Middle frontal gyrus (tissue), 1 donor: ENCODE measurements at regions not wholly inside any gene's neighbourhood (a gene's known extent, or its start where the extent isn't known, plus 50 kb on each side); places are given as distances from the start of the nearest gene placed in this dataset.
"Not testable (repeated sequence)": the region's sequence is repeated elsewhere in the genome, so short reads cannot be mapped to it uniquely, and the experiment has no call there.

Source experiments
- DNase-seq: peaks from one replicate; pipeline ENCODE4 v3.0.0-alpha.2; 2015; ENCODE audit warnings: low spot score; ENCODE audit errors: extremely low spot score

DNA sequence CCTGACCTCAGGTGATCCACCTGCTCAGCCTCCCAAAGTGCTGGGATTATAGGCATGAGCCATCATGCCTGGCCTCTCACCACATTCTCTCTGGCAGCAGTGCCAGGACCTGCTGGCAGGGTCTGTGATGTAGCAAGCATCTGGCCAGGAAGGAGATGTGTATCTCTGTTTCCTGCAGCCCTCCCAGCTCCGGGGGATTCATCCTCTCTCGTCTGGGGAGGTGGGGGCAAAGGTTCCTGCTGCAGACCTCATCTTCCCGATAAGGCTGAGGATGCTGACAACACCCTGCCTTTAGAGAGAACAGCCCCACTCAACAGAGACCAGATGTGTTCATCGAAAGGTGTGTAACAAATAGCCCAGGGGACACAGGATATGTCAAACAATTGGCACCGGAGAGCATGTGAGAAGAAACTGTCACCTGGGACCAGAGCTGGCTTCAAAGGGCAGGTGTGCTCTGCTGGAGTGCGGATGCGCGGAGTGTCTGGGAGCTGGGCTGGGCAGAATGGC is 54.8 kb upstream of the SEC14L1 start:
- no peak for DNase-seq

DNA sequence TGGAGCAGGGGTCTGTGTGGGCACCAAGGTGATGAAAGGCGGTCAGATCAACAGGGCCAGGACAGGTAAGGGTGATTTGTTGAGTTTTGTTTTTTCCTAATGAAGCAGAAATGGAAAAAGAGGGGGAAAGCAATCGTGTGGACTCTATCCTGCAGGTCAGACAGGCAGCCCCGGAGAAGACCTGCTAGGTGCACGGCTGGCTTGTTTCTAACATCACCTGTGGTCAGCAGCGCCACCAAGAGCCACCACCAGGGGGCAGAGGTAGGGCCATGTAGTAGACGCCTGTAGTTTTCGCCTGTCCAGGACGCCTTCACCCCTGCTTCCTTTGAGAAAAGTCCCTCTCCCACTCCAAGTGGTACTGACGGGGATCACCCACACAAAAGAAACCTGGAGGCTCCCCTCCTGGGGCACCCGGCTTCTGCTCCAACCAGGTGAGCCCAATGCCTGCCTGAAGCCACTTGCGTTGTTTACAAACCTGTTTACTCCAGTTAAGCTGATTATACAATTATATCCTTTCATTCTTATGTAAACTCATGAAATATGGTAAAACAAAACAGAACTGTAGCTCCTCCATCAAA is 54.2 kb upstream of the SEC14L1 start:
- DNase-seq = peak; percentile 36

DNA sequence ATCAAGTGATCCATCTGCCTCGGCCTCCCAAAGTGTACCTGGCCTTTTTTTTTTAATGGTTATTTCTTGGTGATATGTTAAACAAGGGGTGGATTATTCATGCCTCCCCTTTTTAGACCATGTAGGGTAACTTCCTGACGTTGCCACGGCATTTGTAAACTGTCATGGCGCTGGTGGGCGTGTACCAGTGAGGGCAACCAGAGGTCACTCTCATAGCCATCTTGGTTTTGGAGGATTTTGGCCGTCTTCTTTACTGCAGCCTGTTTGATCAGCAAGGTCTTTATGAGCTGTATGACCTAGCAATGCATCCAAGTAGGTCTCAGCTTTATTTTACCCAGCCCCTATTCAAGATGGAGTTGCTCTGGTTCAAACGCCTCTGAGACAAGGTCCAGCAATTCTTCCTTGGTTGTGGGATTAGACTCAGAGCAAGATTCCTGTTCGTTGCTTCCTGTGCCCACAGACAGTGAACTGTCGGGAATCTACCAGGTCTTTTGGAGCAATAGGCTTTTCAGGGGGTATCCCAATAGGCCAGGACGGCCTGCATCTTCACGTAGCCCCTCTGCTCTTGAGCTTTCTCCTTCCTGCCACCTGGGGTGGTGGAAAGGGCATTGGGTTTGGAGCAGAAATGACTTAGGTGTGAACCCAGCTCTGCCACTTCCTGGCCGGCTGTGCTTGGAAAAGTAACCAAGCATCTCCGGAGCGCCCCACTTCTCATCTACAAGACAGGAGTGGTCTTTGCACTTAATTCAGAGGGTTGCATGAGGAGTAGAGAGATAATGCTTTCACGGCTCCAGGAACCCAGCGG is 52.9 kb upstream of the SEC14L1 start:
- no peak for DNase-seq

DNA sequence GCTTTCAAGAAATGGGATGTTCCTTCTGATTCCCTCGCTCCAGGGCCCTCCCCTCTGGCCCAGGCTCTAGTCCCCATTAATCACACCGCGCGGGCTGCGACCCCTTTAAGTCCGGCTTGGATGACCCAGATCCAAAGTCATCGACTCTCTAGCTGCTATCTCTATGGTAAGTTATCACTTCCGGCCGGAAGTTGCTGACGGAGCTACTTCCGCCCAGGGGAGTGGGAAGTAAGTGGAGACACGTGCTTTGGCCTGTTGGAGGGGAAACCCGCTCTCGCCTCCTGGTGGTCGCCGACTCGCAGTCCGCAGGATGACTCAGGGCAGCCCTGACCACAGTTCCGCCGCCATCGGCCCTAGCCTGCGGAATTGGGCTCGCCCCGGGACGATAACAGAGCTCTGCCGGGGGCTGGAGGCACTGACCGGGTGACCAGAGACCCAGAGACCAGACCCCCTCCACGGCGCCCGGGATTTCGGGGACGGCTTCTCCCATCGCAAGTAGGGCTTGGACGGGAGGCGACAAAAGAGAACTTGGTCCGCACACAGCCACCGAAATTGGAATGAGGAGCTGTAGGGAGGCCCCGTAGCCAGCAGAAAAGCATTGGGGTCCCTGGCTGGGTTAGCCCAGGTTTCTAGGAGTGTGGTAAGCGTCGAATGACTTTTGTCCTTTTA is 52.2 kb upstream of the SEC14L1 start:
- peak; percentile 96 for DNase-seq

DNA sequence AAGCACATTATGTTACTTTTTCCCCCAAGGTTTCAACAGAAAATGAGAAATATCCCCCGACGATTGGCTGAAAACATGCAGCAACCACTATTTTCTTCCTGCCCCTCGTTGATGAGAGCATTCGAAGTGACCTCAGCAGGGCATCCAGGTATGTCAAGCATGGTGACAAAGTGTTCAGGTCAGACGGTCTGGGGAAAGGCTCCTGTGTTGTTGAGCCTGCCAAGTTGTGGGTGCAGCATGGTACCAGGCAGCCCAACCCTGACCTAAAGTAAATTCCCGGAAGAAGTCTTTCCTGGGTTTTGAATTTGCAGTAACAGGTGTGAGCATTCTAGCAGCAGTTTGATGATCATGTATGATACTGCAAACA is 51.7 kb upstream of the SEC14L1 start:
- DNase-seq = no peak

DNA sequence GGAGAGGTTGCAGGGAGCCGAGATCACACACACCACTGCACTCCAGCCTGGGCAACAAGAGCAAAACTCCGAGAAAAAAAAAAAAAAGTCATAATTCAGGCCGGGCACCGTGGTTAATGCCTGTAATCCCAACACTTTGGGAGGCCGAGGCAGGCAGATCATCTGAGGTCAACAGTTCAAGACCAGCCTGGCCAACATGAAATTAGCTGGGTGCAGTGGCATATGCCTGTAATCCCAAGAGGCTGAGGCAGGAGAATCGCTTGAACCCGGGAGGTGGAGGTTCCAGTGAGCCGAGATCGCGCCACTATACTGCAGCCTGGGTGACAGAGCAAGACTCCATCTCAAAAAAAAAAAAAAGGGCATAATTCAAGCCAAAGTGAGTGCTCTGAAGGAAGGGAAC is 50.8 kb upstream of the SEC14L1 start:
- not testable (repeated sequence) for DNase-seq

DNA sequence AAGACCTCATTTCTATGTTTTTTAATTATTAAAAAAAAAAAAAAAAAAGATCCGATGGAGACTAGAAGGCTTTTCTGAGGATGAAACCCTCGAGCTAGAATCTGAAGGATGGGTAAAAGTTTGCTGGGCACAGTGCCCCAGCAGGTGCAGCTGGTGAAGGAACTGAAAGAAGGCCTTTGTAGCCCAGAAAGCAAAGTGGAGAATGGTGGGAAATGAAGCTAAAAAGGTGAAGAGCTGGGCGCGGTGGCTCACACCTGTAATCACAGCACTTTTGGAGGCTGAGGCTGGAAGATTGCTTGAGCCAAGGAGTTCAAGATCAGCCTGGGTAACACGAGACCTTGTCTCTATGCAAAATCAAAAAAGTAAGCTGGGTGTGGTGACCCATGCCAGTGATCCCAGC is 50.3 kb upstream of the SEC14L1 start:
- DNase-seq = no peak
